ENCODE measurements at regions not wholly inside any gene's neighbourhood (a gene's known extent, or its start where the extent isn't known, plus 50 kb on each side); places are given as distances from the start of the nearest gene placed in this dataset.

DNA sequence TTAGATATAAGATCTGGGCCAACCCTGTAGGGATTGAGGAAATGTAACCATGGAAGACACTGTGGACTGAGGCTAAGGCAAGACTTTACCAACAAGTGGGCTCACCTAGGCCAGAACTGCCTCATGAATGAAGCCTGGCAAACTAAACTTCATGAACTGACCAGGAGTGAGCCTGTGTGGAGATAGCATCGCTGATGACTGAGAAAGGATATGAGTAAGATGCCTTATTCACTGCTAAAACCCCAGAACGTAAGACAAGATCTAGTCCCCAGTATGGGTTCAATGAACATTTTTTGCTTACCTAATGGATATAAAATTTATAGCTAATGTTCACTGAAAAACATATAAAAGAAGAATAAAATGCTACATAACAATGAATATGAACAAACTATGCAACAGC, 399.8 kb downstream of the SATB2 start:
- Histone ChIP-seq H3K4me3 (replicated peaks in 1 of 3; ENCODE audit: insufficient read depth in 1 of 3, low read depth in 1 of 3, low read length in 3 of 3) (no peak overlapping the region), H4K20me1 (replicated peaks; ENCODE audit: control insufficient read depth, extremely low read depth, insufficient read depth, low read length) (no peaks in the 10 kb centered on the region), H3K9me3 (replicated peaks; ENCODE audit: control insufficient read depth, insufficient read depth, low read length) (peaks cover 5% of the 10 kb centered on the region), H3K4me1 (ENCODE audit: control insufficient read depth, extremely low read depth, insufficient read depth, low read length) (no peaks in the 10 kb centered on the region), H3K4me2 (ENCODE audit: insufficient read depth, low read length) (no peak overlapping the region), H2AFZ (ENCODE audit: low read depth, low read length) (no peak overlapping the region), H3K36me3 (ENCODE audit: control insufficient read depth in 2 of 2, extremely low read depth in 1 of 2, insufficient read depth in 2 of 2, low read length in 2 of 2) (no peaks in the 10 kb centered on the region), H3K79me2 (ENCODE audit: control insufficient read depth, insufficient read depth, low read length) (no peaks in the 10 kb centered on the region), H3K27me3 (ENCODE audit: control insufficient read depth in 2 of 2, insufficient read depth in 2 of 2, low read length in 2 of 2) (no peaks in the 10 kb centered on the region), H3K9me1 (replicated peaks; ENCODE audit: control insufficient read depth, extremely low read depth, insufficient read depth, low read length) (no peaks in the 10 kb centered on the region), H3K27ac (ENCODE audit: insufficient read depth, low read depth, low read length) (no peak overlapping the region), H3K9ac (replicated peaks; ENCODE audit: extremely low read depth, insufficient read depth, low read length) (no peak overlapping the region)
- DNase-seq (ENCODE audit: low read depth, low spot score) (no peak), FAIRE-seq (no peak)
- no TSS peak for BruUV-seq (replicated peaks)
- dilution Hi-C loops (cut with MboI; ENCODE audit: extremely low pct_ligation_motif_present, low sequenced_read_pairs), result no loop called here
- intact Hi-C loops (cut with micrococcal nuclease), result no loop called here
- TF ChIP-seq EZH2 (IDR thresholded peaks at IDR 0.05; ENCODE audit: borderline replicate concordance, low read depth, low read length, severe bottlenecking) (no peak), POLR2AphosphoS5 (IDR thresholded peaks at IDR 0.05; ENCODE audit: insufficient read depth, low read depth, low read length) (no peak), FOS (IDR thresholded peaks at IDR 0.05; ENCODE audit: borderline replicate concordance, insufficient read depth, low read length) (no peak), POLR2A (IDR thresholded peaks at IDR 0.05; ENCODE audit: low read depth, low read length) (no peak), GATA2 (IDR thresholded peaks at IDR 0.05; ENCODE audit: insufficient read depth, insufficient read length, low read depth, low read length) (no peak), JUN (IDR thresholded peaks at IDR 0.05; ENCODE audit: borderline replicate concordance, insufficient read depth, insufficient read length, low read depth) (no peak), MYC (IDR thresholded peaks at IDR 0.05; ENCODE audit: low read depth, low read length) (no peak)
- TF ChIP-seq, protein P1, sequence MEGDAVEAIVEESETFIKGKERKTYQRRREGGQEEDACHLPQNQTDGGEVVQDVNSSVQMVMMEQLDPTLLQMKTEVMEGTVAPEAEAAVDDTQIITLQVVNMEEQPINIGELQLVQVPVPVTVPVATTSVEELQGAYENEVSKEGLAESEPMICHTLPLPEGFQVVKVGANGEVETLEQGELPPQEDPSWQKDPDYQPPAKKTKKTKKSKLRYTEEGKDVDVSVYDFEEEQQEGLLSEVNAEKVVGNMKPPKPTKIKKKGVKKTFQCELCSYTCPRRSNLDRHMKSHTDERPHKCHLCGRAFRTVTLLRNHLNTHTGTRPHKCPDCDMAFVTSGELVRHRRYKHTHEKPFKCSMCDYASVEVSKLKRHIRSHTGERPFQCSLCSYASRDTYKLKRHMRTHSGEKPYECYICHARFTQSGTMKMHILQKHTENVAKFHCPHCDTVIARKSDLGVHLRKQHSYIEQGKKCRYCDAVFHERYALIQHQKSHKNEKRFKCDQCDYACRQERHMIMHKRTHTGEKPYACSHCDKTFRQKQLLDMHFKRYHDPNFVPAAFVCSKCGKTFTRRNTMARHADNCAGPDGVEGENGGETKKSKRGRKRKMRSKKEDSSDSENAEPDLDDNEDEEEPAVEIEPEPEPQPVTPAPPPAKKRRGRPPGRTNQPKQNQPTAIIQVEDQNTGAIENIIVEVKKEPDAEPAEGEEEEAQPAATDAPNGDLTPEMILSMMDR (IDR thresholded peaks at IDR 0.05; ENCODE audit: extremely low read depth in 1 of 2, insufficient read depth in 1 of 2, low read depth in 1 of 2, low read length in 2 of 2), result no peak
- TF ChIP-seq, protein P2, sequence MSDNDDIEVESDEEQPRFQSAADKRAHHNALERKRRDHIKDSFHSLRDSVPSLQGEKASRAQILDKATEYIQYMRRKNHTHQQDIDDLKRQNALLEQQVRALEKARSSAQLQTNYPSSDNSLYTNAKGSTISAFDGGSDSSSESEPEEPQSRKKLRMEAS (IDR thresholded peaks at IDR 0.05; ENCODE audit: insufficient read depth, insufficient read length), result no peak
- POLR2A ChIA-PET, result no interaction called here
- CTCF ChIA-PET, result no interaction called here
